Activated CD8-positive, alpha-beta memory T cell treated with anti-CD3 and anti-CD28 coated beads for 36 hours (primary cell): ENCODE measurements at regions not wholly inside any gene's neighbourhood (a gene's known extent, or its start where the extent isn't known, plus 50 kb on each side); places are given as distances from the start of the nearest gene placed in this dataset.

Source experiments
- CTCF ChIA-PET: fragments of 350-600 bp; sonication (Branson Sonifier 250); formaldehyde crosslinking; loops from one replicate; lab custom pipeline; 2021; ENCODE audit warnings: antibody characterized with exemption; lab: Charles Lee
- POLR2A ChIA-PET: fragments of 350-600 bp; sonication (Branson Sonifier 250); formaldehyde crosslinking; loops from one replicate; lab custom pipeline; 2021; ENCODE audit warnings: antibody characterized with exemption; lab: Charles Lee

GRCh38 chr3:70606018-70606417, 293.6 kb upstream of the MDFIC2 start:
- POLR2A ChIA-PET: no interaction called here
- CTCF ChIA-PET: no interaction called here

- CTCF ChIA-PET: no interaction called here
- POLR2A ChIA-PET: no interaction called here
These were observed 290.7 kb upstream of the MDFIC2 start for GRCh38 chr3:70603103-70603502.

- ChIA-PET CTCF (no interaction called here), POLR2A (no interaction called here)
These were observed 284.9 kb upstream of the MDFIC2 start for GRCh38 chr3:70597312-70597711.

GRCh38 chr3:70583682-70584081, 271.2 kb upstream of the MDFIC2 start:
- POLR2A ChIA-PET: no interaction called here
- CTCF ChIA-PET: no interaction called here

- CTCF ChIA-PET: no interaction called here
- POLR2A ChIA-PET: no interaction called here
These were observed 270.4 kb upstream of the MDFIC2 start for GRCh38 chr3:70582803-70583202.

GRCh38 chr3:70580021-70580420, 267.6 kb upstream of the MDFIC2 start:
- ChIA-PET POLR2A (no interaction called here), CTCF (no interaction called here)

GRCh38 chr3:70571696-70572095, 259.3 kb upstream of the MDFIC2 start:
- POLR2A ChIA-PET: no interaction called here
- CTCF ChIA-PET: no interaction called here

- CTCF ChIA-PET: no interaction called here
- POLR2A ChIA-PET: no interaction called here
These were observed 258.1 kb upstream of the MDFIC2 start for GRCh38 chr3:70570584-70570983.

- CTCF ChIA-PET: no interaction called here
- POLR2A ChIA-PET: no interaction called here
These were observed 256.2 kb upstream of the MDFIC2 start for GRCh38 chr3:70568626-70569025.

GRCh38 chr3:70565861-70566260, 253.4 kb upstream of the MDFIC2 start:
- CTCF ChIA-PET: no interaction called here
- POLR2A ChIA-PET: no interaction called here

- CTCF ChIA-PET: no interaction called here
These were observed 252.1 kb upstream of the MDFIC2 start for GRCh38 chr3:70564552-70564951.

GRCh38 chr3:70561796-70562195, 249.4 kb upstream of the MDFIC2 start:
- CTCF ChIA-PET: no interaction called here
- POLR2A ChIA-PET: no interaction called here

More at GRCh38 chr3:70564552-70564951, 252.1 kb upstream of the MDFIC2 start:
- POLR2A ChIA-PET: no interaction called here

- ChIA-PET POLR2A (no interaction called here), CTCF (no interaction called here)
These were observed 246.5 kb upstream of the MDFIC2 start for GRCh38 chr3:70558956-70559355.

- CTCF ChIA-PET: no interaction called here
- POLR2A ChIA-PET: no interaction called here
These were observed 245.5 kb upstream of the MDFIC2 start for GRCh38 chr3:70557976-70558375.

GRCh38 chr3:70556056-70556455, 243.6 kb upstream of the MDFIC2 start:
- CTCF ChIA-PET: no interaction called here
- POLR2A ChIA-PET: no interaction called here

- ChIA-PET CTCF (no interaction called here), POLR2A (no interaction called here)
These were observed 241.7 kb upstream of the MDFIC2 start for GRCh38 chr3:70554170-70554569.

GRCh38 chr3:70550723-70551319, 238.4 kb upstream of the MDFIC2 start:
- ChIA-PET CTCF (interaction anchor here (0.6 to 1.5 kb wide), 6 partner anchors 10 to 1034 kb away, joined by 3 to 4 read pairs (median 3); no protein-coding TSS in a partner anchor), POLR2A (no interaction called here)

GRCh38 chr3:70546679-70547078, 234.2 kb upstream of the MDFIC2 start:
- ChIA-PET POLR2A (no interaction called here), CTCF (no interaction called here)

- ChIA-PET POLR2A (no interaction called here), CTCF (no interaction called here)
These were observed 231.1 kb upstream of the MDFIC2 start for GRCh38 chr3:70543493-70543892.

- ChIA-PET CTCF (interaction anchor here (1.1 kb wide), 1 partner anchor 11 kb away, joined by 3 read pairs; no protein-coding TSS in a partner anchor), POLR2A (no interaction called here)
These were observed 227.5 kb upstream of the MDFIC2 start for GRCh38 chr3:70539908-70540307.

GRCh38 chr3:70532806-70533205, 220.4 kb upstream of the MDFIC2 start:
- ChIA-PET POLR2A (no interaction called here), CTCF (no interaction called here)
